Kidney (tissue), 13 donors: ENCODE measurements at regions not wholly inside any gene's neighbourhood (a gene's known extent, or its start where the extent isn't known, plus 50 kb on each side); places are given as distances from the start of the nearest gene placed in this dataset.

Source experiments
- DNase-seq, 5 donors: peaks; one replicate each; pipeline ENCODE4 v3.0.0-alpha.2; 2013 to 2020
- FAIRE-seq: peaks from 2 replicates; lab custom pipeline; 2012; peaks lifted over from hg19 to GRCh38; lab: Jason Lieb, UNC
- H3K27ac ChIP-seq, 2 donors: one replicate each; pipeline ENCODE4 v1.7.0; 2013; ENCODE audit warnings: low read depth in 2 of 2, low read length in 2 of 2, inconsistent platforms in 1 of 2
- H3K27me3 ChIP-seq: one replicate; pipeline ENCODE4 v1.7.1; 2013; ENCODE audit warnings: low read length, inconsistent platforms; ENCODE audit not compliant: control insufficient read depth, insufficient read depth
- H3K36me3 ChIP-seq, 3 donors: one replicate each; pipeline versions ENCODE4 v1.7.0 to v1.7.1; 2013; ENCODE audit warnings: low read length in 3 of 3, control low read depth in 1 of 3, inconsistent platforms in 1 of 3; ENCODE audit not compliant: insufficient read depth in 3 of 3, control insufficient read depth in 2 of 3
- H3K4me1 ChIP-seq, 3 donors: one replicate each; pipeline versions ENCODE4 v1.7.0 to v1.7.1; 2013; ENCODE audit warnings: low read length in 3 of 3, inconsistent platforms in 1 of 3, low read depth in 1 of 3; ENCODE audit not compliant: control insufficient read depth in 2 of 3, insufficient read depth in 2 of 3
- H3K4me3 ChIP-seq, 3 donors: one replicate each; pipeline versions ENCODE4 v1.7.0 to v1.8.1; 2013; ENCODE audit warnings: low read length in 3 of 3, control low read depth in 1 of 3, inconsistent platforms in 1 of 3
- H3K9ac ChIP-seq, 3 donors: one replicate each; pipeline versions ENCODE4 v1.7.0 to v1.7.1; 2013; ENCODE audit warnings: low read length in 3 of 3, control low read depth in 1 of 3, inconsistent platforms in 1 of 3
- H3K9me3 ChIP-seq, 3 donors: one replicate each; pipeline versions ENCODE4 v1.7.0 to v1.7.1; 2013; ENCODE audit warnings: low read length in 3 of 3, control low read depth in 1 of 3, inconsistent platforms in 1 of 3; ENCODE audit not compliant: control insufficient read depth in 2 of 3, insufficient read depth in 1 of 3
- intact Hi-C: fragments of 100-400 bp; cut with DNase I; formaldehyde crosslinking; loops from one replicate; pipeline ENCODE4 v1.11.1; 2022
- TF ChIP-seq, protein P1 (sequence below): IDR thresholded peaks from 3 replicates; pipeline ENCODE4 v1.5.1; 2012; ENCODE audit warnings: mild to moderate bottlenecking, moderate library complexity, borderline replicate concordance; ENCODE audit not compliant: insufficient read depth; ENCODE audit errors: extremely low read depth
- donor health status: control.
- donor health status: control.
- donor health status: control.
- donor health status: control.
- donor health status: control.
- donor health status: DM: yes; HTN: yes; CAD: no.
- donor health status: Normal renal cell carcinoma (clear cell type).

DNA sequence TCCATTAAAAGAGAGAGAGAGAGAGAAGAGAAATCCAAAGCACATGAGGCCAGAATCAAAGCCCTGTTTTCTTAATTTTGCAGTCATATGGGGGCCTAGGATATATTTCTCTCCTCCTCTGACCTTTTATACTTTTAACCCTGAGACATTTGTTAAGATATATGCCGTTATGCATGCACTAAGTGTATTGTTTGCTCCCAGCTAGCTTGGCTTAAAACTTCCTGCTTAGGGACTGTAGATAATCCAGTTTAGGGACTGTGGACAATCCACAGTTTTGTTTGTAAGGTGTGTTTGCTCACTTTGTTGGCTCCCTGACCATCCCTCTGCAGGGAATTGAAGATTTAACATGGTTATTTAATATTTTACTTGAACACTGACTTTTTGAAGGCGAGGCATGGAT is 166.3 kb upstream of the TSHZ2 start:
- DNase-seq (peak in 2 of 5 donors; percentile 39 to 72), FAIRE-seq (no peak)
- intact Hi-C loops, result no loop called here
- H3K36me3 ChIP-seq, result no peaks in the 10 kb centered on the region
- no peak overlapping the region for H3K27ac ChIP-seq
- TF ChIP-seq, protein P1, sequence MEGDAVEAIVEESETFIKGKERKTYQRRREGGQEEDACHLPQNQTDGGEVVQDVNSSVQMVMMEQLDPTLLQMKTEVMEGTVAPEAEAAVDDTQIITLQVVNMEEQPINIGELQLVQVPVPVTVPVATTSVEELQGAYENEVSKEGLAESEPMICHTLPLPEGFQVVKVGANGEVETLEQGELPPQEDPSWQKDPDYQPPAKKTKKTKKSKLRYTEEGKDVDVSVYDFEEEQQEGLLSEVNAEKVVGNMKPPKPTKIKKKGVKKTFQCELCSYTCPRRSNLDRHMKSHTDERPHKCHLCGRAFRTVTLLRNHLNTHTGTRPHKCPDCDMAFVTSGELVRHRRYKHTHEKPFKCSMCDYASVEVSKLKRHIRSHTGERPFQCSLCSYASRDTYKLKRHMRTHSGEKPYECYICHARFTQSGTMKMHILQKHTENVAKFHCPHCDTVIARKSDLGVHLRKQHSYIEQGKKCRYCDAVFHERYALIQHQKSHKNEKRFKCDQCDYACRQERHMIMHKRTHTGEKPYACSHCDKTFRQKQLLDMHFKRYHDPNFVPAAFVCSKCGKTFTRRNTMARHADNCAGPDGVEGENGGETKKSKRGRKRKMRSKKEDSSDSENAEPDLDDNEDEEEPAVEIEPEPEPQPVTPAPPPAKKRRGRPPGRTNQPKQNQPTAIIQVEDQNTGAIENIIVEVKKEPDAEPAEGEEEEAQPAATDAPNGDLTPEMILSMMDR, result no peak
- no peak overlapping the region for H3K4me3 ChIP-seq
- H3K9ac ChIP-seq, result no peak overlapping the region
- H3K4me1 ChIP-seq, result no peaks in the 10 kb centered on the region
- H3K27me3 ChIP-seq, result no peaks in the 10 kb centered on the region
- H3K9me3 ChIP-seq, result no peaks in the 10 kb centered on the region

DNA sequence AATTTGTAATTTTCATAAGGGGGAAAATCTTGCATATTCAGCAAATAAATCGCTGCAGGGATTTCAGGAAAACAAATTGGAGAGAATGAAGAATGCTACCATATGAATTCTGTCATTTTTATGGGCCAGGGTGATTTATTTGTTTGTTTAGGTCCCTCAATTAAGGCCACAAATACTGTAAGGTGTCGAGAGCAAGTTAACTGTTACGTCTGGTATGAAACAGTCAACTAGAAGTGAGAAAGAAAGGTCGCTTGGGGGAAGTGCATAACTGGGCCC is 166.9 kb upstream of the TSHZ2 start:
- peak in 1 of 5 donors; percentile 66 for DNase-seq
- no peaks in the 10 kb centered on the region for H3K36me3 ChIP-seq
- TF ChIP-seq, protein P1, result no peak
- no peak for FAIRE-seq
- intact Hi-C loops, result no loop called here
- H3K4me1 ChIP-seq, result no peaks in the 10 kb centered on the region
- H3K27me3 ChIP-seq, result no peaks in the 10 kb centered on the region
- H3K4me3 ChIP-seq, result no peak overlapping the region
- H3K27ac ChIP-seq, result no peak overlapping the region
- H3K9ac ChIP-seq, result no peak overlapping the region
- H3K9me3 ChIP-seq, result no peaks in the 10 kb centered on the region

DNA sequence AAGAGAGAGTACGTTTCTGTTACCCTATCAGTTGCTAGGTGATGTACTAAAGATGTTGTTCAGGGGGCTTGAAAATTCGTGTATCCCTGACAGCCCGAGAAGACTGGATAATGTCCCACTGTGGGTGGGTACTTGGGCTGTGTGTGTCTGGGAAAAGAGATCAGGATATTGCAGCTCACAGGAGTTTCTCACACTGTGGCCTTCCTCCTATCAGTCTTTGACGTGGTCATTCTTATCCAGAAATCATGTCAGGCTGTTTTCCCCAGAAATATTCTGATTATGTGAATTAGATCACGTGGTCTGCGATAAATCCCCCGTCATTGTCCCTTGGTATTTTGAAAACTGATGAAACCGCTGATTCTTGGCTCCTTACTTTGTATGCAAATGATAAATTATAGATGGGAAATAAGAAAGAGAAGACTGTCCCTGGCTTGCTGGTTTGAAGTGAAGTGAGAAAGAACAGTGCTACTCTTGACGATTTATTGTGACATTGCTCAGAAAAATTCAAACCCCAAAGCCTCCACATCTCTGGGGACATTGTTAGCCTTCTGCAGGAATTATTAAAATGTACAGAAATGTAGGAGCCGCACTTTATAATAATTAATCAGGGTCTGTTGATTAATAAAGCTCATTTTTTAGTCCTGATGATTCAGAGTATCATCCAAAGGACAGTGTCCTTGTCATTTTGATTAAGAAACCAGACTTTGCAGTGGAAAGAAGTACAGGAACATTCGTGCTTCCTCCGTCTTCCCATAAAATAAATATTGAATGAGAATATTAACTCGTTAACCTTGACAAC is 167.5 kb upstream of the TSHZ2 start:
- DNase-seq (peak in 2 of 5 donors; percentile 33 to 76), FAIRE-seq (no peak)
- Histone ChIP-seq H3K27ac (no peak overlapping the region), H3K36me3 (no peaks in the 10 kb centered on the region), H3K4me1 (no peaks in the 10 kb centered on the region), H3K9ac (no peak overlapping the region), H3K4me3 (no peak overlapping the region), H3K27me3 (no peaks in the 10 kb centered on the region), H3K9me3 (no peaks in the 10 kb centered on the region)
- intact Hi-C loops, result no loop called here
- TF ChIP-seq, protein P1, result no peak

DNA sequence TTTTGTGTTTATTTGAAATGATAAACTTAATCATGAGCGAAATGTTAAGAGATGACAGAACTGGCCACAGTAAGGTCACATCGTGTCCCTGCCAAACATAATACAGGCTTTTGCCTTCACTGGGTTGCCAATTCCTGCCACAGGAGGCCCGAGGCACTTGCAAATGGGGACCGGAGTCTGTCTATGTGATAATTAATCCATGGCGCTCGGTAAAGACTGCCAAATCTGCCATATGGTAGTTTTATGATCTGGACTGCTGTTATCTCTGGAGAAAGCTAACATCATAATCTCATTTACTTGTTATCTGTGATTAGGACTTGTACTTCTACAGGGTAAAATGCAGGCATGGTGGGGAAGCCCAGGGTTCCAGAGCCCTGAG is 170.5 kb upstream of the TSHZ2 start:
- Histone ChIP-seq H3K27me3 (no peaks in the 10 kb centered on the region), H3K9me3 (no peaks in the 10 kb centered on the region), H3K4me3 (no peak overlapping the region), H3K4me1 (no peaks in the 10 kb centered on the region), H3K36me3 (no peaks in the 10 kb centered on the region), H3K27ac (no peak overlapping the region), H3K9ac (no peak overlapping the region)
- TF ChIP-seq, protein P1, result no peak
- no peak for FAIRE-seq
- intact Hi-C loops, result no loop called here
- DNase-seq, result peak in 3 of 5 donors; percentile 20 to 81 (median 50)
